GM19239 (cell line): ENCODE measurements at regions not wholly inside any gene's neighbourhood (a gene's known extent, or its start where the extent isn't known, plus 50 kb on each side); places are given as distances from the start of the nearest gene placed in this dataset.
"Not testable (repeated sequence)": the region's sequence is repeated elsewhere in the genome, so short reads cannot be mapped to it uniquely, and the experiment has no call there.

ENCODE experiments used
- DNase-seq: peaks from one replicate; pipeline ENCODE4 v3.0.0; 2011; ENCODE audit warnings: low spot score; ENCODE audit not compliant: insufficient read length
- FAIRE-seq: peaks from 2 replicates; lab custom pipeline; 2011; peaks lifted over from hg19 to GRCh38; lab: Jason Lieb, UNC

- DNase-seq (no peak), FAIRE-seq (no peak)
Measured at GRCh38 chr3:26438325-26438940, 184.1 kb upstream of the LRRC3B start.

GRCh38 chr3:26438981-26439884, 183.3 kb upstream of the LRRC3B start:
- DNase-seq: no peak
- FAIRE-seq: no peak

- no peak for DNase-seq
- FAIRE-seq: no peak
Measured at GRCh38 chr3:26449996-26450395, 172.6 kb upstream of the LRRC3B start.

GRCh38 chr3:26452363-26452762, 170.2 kb upstream of the LRRC3B start:
- FAIRE-seq (no peak), DNase-seq (no peak)

- DNase-seq (no peak), FAIRE-seq (no peak)
Measured at GRCh38 chr3:26460985-26461384, 161.6 kb upstream of the LRRC3B start.

- FAIRE-seq (no peak), DNase-seq (no peak)
Measured at GRCh38 chr3:26472345-26472744, 150.2 kb upstream of the LRRC3B start.

- FAIRE-seq (no peak), DNase-seq (no peak)
Measured at GRCh38 chr3:26474706-26475105, 147.9 kb upstream of the LRRC3B start.

- DNase-seq (no peak), FAIRE-seq (no peak)
Measured at GRCh38 chr3:26480377-26480776, 142.2 kb upstream of the LRRC3B start.

- no peak for DNase-seq
- FAIRE-seq: no peak
Measured at GRCh38 chr3:26484140-26484539, 138.4 kb upstream of the LRRC3B start.

- FAIRE-seq: no peak
Measured at GRCh38 chr3:26498271-26498670, 124.3 kb upstream of the LRRC3B start.

GRCh38 chr3:26505399-26505798, 117.2 kb upstream of the LRRC3B start:
- DNase-seq (no peak), FAIRE-seq (no peak)

More at GRCh38 chr3:26498271-26498670, 124.3 kb upstream of the LRRC3B start:
- no peak for DNase-seq

- FAIRE-seq, DNase-seq: not testable (repeated sequence)
Measured at GRCh38 chr3:26514445-26515029, 108.0 kb upstream of the LRRC3B start.

- FAIRE-seq: no peak
- no peak for DNase-seq
Measured at GRCh38 chr3:26515351-26515750, 107.2 kb upstream of the LRRC3B start.

- no peak for FAIRE-seq
- DNase-seq: no peak
Measured at GRCh38 chr3:26521261-26521660, 101.3 kb upstream of the LRRC3B start.

GRCh38 chr3:26522919-26523318, 99.7 kb upstream of the LRRC3B start:
- DNase-seq (no peak), FAIRE-seq (no peak)

GRCh38 chr3:26525013-26525412, 97.6 kb upstream of the LRRC3B start:
- DNase-seq (no peak), FAIRE-seq (no peak)

- FAIRE-seq (no peak), DNase-seq (no peak)
Measured at GRCh38 chr3:26535151-26535550, 87.4 kb upstream of the LRRC3B start.

- no peak for FAIRE-seq
- DNase-seq: no peak
Measured at GRCh38 chr3:26536955-26537354, 85.6 kb upstream of the LRRC3B start.

- DNase-seq: no peak
- no peak for FAIRE-seq
Measured at GRCh38 chr3:26550413-26550812, 72.2 kb upstream of the LRRC3B start.

GRCh38 chr3:26556637-26557036, 65.9 kb upstream of the LRRC3B start:
- no peak for DNase-seq
- FAIRE-seq: no peak

GRCh38 chr3:26558257-26558656, 64.3 kb upstream of the LRRC3B start:
- no peak for FAIRE-seq

More at GRCh38 chr3:26558257-26558656, 64.3 kb upstream of the LRRC3B start:
- DNase-seq: no peak
